ENCODE measurements at regions not wholly inside any gene's neighbourhood (a gene's known extent, or its start where the extent isn't known, plus 50 kb on each side); places are given as distances from the start of the nearest gene placed in this dataset.

DNA sequence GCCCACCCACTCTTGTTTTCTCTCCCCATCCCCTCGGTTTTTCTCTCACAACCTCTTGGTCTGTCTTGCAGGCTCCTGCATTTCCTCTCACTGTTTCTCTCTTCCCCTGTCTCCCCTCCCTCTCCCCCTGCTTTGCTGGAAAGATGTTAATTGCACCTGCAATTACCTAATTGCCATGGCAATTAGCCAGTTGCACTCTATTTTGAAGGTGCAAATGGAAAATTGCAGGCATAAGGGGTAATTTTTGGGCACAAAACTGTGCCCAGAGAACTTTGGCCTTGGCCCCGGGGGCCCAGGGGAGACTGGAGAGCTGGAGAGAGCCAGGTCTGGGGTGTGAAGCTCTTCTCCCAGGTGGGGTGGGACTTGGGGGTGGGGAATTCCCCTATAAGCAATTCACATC lies 164.5 kb upstream of the TLE3 start:
- Histone ChIP-seq H3K36me3 (ENCODE audit: low read depth) (no peaks in the 10 kb centered on the region), H3K9me3 (ENCODE audit: severe bottlenecking) (no peaks in the 10 kb centered on the region), H3K4me3 (ENCODE audit: severe bottlenecking) (no peak overlapping the region), H3K4me1 (ENCODE audit: insufficient read depth, poor library complexity, severe bottlenecking) (no peaks in the 10 kb centered on the region), H3K27ac (ENCODE audit: poor library complexity, severe bottlenecking) (no peak overlapping the region), H3K27me3 (ENCODE audit: insufficient read depth, poor library complexity, severe bottlenecking) (no peaks in the 10 kb centered on the region)
- TF ChIP-seq, protein P1, sequence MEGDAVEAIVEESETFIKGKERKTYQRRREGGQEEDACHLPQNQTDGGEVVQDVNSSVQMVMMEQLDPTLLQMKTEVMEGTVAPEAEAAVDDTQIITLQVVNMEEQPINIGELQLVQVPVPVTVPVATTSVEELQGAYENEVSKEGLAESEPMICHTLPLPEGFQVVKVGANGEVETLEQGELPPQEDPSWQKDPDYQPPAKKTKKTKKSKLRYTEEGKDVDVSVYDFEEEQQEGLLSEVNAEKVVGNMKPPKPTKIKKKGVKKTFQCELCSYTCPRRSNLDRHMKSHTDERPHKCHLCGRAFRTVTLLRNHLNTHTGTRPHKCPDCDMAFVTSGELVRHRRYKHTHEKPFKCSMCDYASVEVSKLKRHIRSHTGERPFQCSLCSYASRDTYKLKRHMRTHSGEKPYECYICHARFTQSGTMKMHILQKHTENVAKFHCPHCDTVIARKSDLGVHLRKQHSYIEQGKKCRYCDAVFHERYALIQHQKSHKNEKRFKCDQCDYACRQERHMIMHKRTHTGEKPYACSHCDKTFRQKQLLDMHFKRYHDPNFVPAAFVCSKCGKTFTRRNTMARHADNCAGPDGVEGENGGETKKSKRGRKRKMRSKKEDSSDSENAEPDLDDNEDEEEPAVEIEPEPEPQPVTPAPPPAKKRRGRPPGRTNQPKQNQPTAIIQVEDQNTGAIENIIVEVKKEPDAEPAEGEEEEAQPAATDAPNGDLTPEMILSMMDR (IDR thresholded peaks at IDR 0.05; ENCODE audit: poor library complexity, severe bottlenecking): no peak
- DNase-seq (ENCODE audit: low spot score) (no peak), ATAC-seq (ENCODE audit: low read depth) (no peak)

DNA sequence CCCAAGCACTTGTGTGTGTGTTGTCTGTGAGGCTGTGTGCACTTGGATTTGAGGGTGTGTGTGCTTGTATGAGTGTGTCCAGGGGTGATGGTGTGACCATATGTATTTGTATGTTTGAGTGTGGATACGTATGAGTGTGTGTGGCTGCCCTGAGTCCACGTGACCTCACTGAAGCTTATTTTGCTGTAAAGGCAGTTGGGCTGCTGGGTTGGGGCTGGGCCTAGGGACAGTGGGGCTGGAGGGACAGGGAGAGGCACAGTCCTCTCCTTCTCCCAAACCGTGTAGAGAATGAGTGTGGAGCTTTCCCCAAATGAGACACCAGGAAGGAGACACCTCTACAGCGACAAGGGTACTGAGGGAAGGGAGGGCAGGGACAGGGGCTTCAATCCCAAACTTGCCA lies 163.4 kb upstream of the TLE3 start:
- H3K36me3 ChIP-seq (ENCODE audit: low read depth): no peaks in the 10 kb centered on the region
- H3K4me1 ChIP-seq (ENCODE audit: insufficient read depth, poor library complexity, severe bottlenecking): no peaks in the 10 kb centered on the region
- TF ChIP-seq, protein P1 (IDR thresholded peaks at IDR 0.05; ENCODE audit: poor library complexity, severe bottlenecking): no peak
- H3K27ac ChIP-seq (ENCODE audit: poor library complexity, severe bottlenecking): no peak overlapping the region
- no peaks in the 10 kb centered on the region for H3K27me3 ChIP-seq (ENCODE audit: insufficient read depth, poor library complexity, severe bottlenecking)
- DNase-seq (ENCODE audit: low spot score): no peak
- ATAC-seq (ENCODE audit: low read depth): no peak
- H3K9me3 ChIP-seq (ENCODE audit: severe bottlenecking): no peaks in the 10 kb centered on the region
- no peak overlapping the region for H3K4me3 ChIP-seq (ENCODE audit: severe bottlenecking)

- no peak overlapping the region for H3K4me3 ChIP-seq (ENCODE audit: severe bottlenecking)
- H3K27ac ChIP-seq (ENCODE audit: poor library complexity, severe bottlenecking): no peak overlapping the region
- no peak for DNase-seq (ENCODE audit: low spot score)
- no peaks in the 10 kb centered on the region for H3K27me3 ChIP-seq (ENCODE audit: insufficient read depth, poor library complexity, severe bottlenecking)
- no peaks in the 10 kb centered on the region for H3K9me3 ChIP-seq (ENCODE audit: severe bottlenecking)
- H3K36me3 ChIP-seq (ENCODE audit: low read depth): no peaks in the 10 kb centered on the region
- ATAC-seq (ENCODE audit: low read depth): no peak
- TF ChIP-seq, protein P1 (IDR thresholded peaks at IDR 0.05; ENCODE audit: poor library complexity, severe bottlenecking): no peak
- no peaks in the 10 kb centered on the region for H3K4me1 ChIP-seq (ENCODE audit: insufficient read depth, poor library complexity, severe bottlenecking)
Observed at GRCh38 chr15:70260580-70260979, 162.9 kb upstream of the TLE3 start.

DNA sequence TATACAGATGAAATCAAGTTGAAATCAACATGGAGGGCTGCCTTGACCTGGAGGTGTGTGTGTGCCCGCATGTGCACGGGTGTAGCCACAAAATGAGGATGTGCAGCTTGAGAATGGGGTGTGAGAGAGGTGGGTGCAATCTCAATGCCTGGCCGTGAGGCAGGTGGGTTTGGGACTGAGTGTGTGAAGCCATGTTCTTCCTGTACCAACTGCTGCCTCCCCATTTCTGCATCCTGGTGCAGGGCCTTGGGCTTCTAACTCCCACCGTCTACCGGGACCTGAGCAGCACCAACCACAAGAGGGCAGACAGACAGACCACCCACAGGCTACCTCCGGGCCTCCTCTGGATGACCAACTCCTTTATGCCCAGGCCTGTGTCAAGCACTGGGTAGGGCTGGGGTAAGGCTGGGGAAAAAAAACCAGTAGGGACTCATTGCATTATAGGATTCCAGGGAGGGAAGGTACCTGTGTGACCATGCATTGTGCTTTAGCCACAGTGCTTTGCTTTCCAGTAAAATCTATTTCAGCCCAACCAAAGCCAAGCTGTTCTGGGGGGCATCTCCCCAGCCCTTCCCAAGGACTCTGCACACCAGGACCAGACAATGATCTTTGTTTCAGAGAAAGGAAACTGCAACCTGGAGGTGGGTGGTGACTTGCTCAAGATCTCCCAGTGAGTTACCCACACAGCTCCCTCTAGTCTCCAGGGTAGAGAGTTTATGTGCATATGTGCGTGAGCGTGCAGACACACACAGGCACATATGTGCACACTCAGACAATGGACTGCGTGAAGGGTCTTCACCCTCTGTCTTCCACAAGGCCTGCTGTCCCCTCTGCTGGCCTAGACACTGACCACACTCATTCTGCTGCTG lies 162.2 kb upstream of the TLE3 start:
- H3K4me3 ChIP-seq (ENCODE audit: severe bottlenecking): no peak overlapping the region
- no peaks in the 10 kb centered on the region for H3K27me3 ChIP-seq (ENCODE audit: insufficient read depth, poor library complexity, severe bottlenecking)
- no peak overlapping the region for H3K27ac ChIP-seq (ENCODE audit: poor library complexity, severe bottlenecking)
- no peak for DNase-seq (ENCODE audit: low spot score)
- no peaks in the 10 kb centered on the region for H3K9me3 ChIP-seq (ENCODE audit: severe bottlenecking)
- no peaks in the 10 kb centered on the region for H3K4me1 ChIP-seq (ENCODE audit: insufficient read depth, poor library complexity, severe bottlenecking)
- peak; percentile 38; the same call in 1 of the 3 replicates for ATAC-seq (ENCODE audit: low read depth)
- TF ChIP-seq, protein P1 (IDR thresholded peaks at IDR 0.05; ENCODE audit: poor library complexity, severe bottlenecking): peak; percentile 38
- no peaks in the 10 kb centered on the region for H3K36me3 ChIP-seq (ENCODE audit: low read depth)

DNA sequence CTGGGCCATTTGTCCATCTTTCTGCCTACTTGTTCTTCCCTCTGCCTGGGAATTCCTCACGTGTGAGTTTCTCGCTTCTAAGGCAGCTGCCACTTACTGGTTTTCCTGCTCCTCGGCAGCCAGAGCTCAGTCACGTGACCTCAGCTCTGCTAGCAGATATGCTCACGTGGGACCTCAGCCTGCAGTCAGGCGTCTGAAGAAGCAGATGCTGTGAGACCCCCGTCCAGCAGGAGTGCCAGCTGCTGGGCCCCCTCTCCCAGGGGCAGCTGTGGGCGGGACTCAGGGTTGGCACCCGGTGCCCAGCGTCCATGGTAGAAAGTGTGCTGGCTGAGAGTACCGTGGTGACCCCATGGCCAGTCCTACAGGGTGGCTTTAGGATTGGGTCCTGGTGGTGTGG lies 161.3 kb upstream of the TLE3 start:
- ATAC-seq (ENCODE audit: low read depth) (no peak), DNase-seq (ENCODE audit: low spot score) (no peak)
- Histone ChIP-seq H3K4me1 (ENCODE audit: insufficient read depth, poor library complexity, severe bottlenecking) (no peaks in the 10 kb centered on the region), H3K4me3 (ENCODE audit: severe bottlenecking) (no peak overlapping the region), H3K27ac (ENCODE audit: poor library complexity, severe bottlenecking) (no peak overlapping the region), H3K36me3 (ENCODE audit: low read depth) (no peaks in the 10 kb centered on the region), H3K27me3 (ENCODE audit: insufficient read depth, poor library complexity, severe bottlenecking) (no peaks in the 10 kb centered on the region), H3K9me3 (ENCODE audit: severe bottlenecking) (no peaks in the 10 kb centered on the region)
- TF ChIP-seq, protein P1 (IDR thresholded peaks at IDR 0.05; ENCODE audit: poor library complexity, severe bottlenecking): no peak
